ENCODE measurements at regions not wholly inside any gene's neighbourhood (a gene's known extent, or its start where the extent isn't known, plus 50 kb on each side); places are given as distances from the start of the nearest gene placed in this dataset.

GRCh38 chr5:72618708-72619107 is 111.5 kb upstream of the ZNF366 start:
- no peak overlapping the region for H2AK5ac ChIP-seq (ENCODE audit: low read depth, low read length)
- H2BK120ac ChIP-seq (ENCODE audit: low read depth, low read length) = no peak overlapping the region; the same call in 1 of the 2 replicates
- no peak overlapping the region for H4K5ac ChIP-seq (ENCODE audit: low read depth, low read length)
- WGBS, 2 experiments (ENCODE audit: extremely low coverage in 2 of 2, insufficient read length in 1 of 2) = no CpG with 5 or more reads among the region's 4 CpGs
- H3K9ac ChIP-seq (ENCODE audit: low read depth, low read length) = no peak overlapping the region
- peak overlapping the region; percentile 6; the same call in 1 of the 2 replicates for H2BK20ac ChIP-seq (ENCODE audit: low read depth, low read length)
- DNase-seq (peak; percentile 47), ATAC-seq (ENCODE audit: low read depth) (peak; percentile 11; the same call in 1 of the 2 replicates)
- ChIA-PET POLR2A (ENCODE audit: unreplicated experiment) (no interaction called here), CTCF (interaction anchor here (1.5 kb wide), 1 partner anchor 7 kb away, joined by 5 read pairs; no protein-coding TSS in a partner anchor)
- H3K4me1 ChIP-seq (ENCODE audit: control insufficient read depth, insufficient read depth, low read length) = peaks cover 2% of the 10 kb centered on the region
- intact Hi-C loops (cut with micrococcal nuclease) = no loop called here
- BruUV-seq (replicated peaks) = no TSS peak
- dilution Hi-C loops (cut with HindIII; ENCODE audit: low sequenced_read_pairs, unreplicated experiment) = no loop called here
- peaks cover 6% of the 10 kb centered on the region; the same call in 1 of the 2 replicates for H3K9me1 ChIP-seq (ENCODE audit: insufficient read depth, low read length)
- H3K9me3 ChIP-seq (ENCODE audit: control insufficient read depth, insufficient read depth, low read length) = no peaks in the 10 kb centered on the region
- no peak overlapping the region for H3K4me3 ChIP-seq (ENCODE audit: insufficient read depth, low read depth, low read length)
- H2AK9ac ChIP-seq (replicated peaks; ENCODE audit: low read depth, low read length, poor library complexity) = no peak overlapping the region
- H3K79me1 ChIP-seq (ENCODE audit: low read depth in 1 of 2, low read length in 2 of 2) = no peaks in the 10 kb centered on the region
- H3K36me3 ChIP-seq (ENCODE audit: control insufficient read depth, insufficient read depth, low read length) = no peaks in the 10 kb centered on the region
- no peaks in the 10 kb centered on the region for H4K20me1 ChIP-seq (ENCODE audit: insufficient read depth, low read length)
- in situ Hi-C loops (cut with MboI; ENCODE audit: low sequenced_read_pairs) = no loop called here
- H3K23ac ChIP-seq (ENCODE audit: low read depth, low read length) = no peak overlapping the region
- no peak overlapping the region for H4K91ac ChIP-seq (ENCODE audit: insufficient read depth, low read depth, low read length)
- H2BK15ac ChIP-seq (ENCODE audit: low read depth, low read length) = no peak overlapping the region
- no peak overlapping the region for H2AFZ ChIP-seq (replicated peaks; ENCODE audit: low read length, poor library complexity)
- no peak overlapping the region for H3K56ac ChIP-seq (ENCODE audit: extremely low read depth, insufficient read depth, low read length)
- H3K4me2 ChIP-seq (ENCODE audit: low read depth, low read length) = no peak overlapping the region; the same call in 1 of the 2 replicates
- H3K14ac ChIP-seq (replicated peaks; ENCODE audit: low read depth, low read length) = no peak overlapping the region; the same call in 1 of the 2 replicates
- no peak overlapping the region for H3K18ac ChIP-seq (ENCODE audit: low read depth, low read length)
- H3K27ac ChIP-seq (ENCODE audit: insufficient read depth, low read length) = no peak overlapping the region
- H3K4ac ChIP-seq (ENCODE audit: low read depth, low read length) = no peak overlapping the region
- TF ChIP-seq SMC3 (IDR thresholded peaks at IDR 0.05; ENCODE audit: low read depth, low read length) (no peak), MAFK (IDR thresholded peaks at IDR 0.05; ENCODE audit: low read depth, low read length) (no peak), BHLHE40 (IDR thresholded peaks at IDR 0.05; ENCODE audit: low read depth, low read length) (no peak), CEBPB (IDR thresholded peaks at IDR 0.05; ENCODE audit: low read depth, low read length) (peak; percentile 45; the same call in 1 of the 2 replicates), POLR2A (IDR thresholded peaks at IDR 0.05; ENCODE audit: low read depth, low read length) (no peak)
- H3K27me3 ChIP-seq (ENCODE audit: control insufficient read depth, insufficient read depth, low read length) = no peaks in the 10 kb centered on the region
- no peak overlapping the region for H4K8ac ChIP-seq (ENCODE audit: low read depth in 2 of 2, low read length in 2 of 2)
- no peak overlapping the region for H2BK5ac ChIP-seq (ENCODE audit: low read depth, low read length, poor library complexity, severe bottlenecking)
